ENCODE measurements at regions not wholly inside any gene's neighbourhood (a gene's known extent, or its start where the extent isn't known, plus 50 kb on each side); places are given as distances from the start of the nearest gene placed in this dataset.

- TF ChIP-seq, protein P1, sequence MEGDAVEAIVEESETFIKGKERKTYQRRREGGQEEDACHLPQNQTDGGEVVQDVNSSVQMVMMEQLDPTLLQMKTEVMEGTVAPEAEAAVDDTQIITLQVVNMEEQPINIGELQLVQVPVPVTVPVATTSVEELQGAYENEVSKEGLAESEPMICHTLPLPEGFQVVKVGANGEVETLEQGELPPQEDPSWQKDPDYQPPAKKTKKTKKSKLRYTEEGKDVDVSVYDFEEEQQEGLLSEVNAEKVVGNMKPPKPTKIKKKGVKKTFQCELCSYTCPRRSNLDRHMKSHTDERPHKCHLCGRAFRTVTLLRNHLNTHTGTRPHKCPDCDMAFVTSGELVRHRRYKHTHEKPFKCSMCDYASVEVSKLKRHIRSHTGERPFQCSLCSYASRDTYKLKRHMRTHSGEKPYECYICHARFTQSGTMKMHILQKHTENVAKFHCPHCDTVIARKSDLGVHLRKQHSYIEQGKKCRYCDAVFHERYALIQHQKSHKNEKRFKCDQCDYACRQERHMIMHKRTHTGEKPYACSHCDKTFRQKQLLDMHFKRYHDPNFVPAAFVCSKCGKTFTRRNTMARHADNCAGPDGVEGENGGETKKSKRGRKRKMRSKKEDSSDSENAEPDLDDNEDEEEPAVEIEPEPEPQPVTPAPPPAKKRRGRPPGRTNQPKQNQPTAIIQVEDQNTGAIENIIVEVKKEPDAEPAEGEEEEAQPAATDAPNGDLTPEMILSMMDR (IDR thresholded peaks at IDR 0.05; ENCODE audit: insufficient read depth, low read length, poor library complexity, severe bottlenecking): no peak
- TF ChIP-seq EZH2phosphoT487 (conservative IDR thresholded peaks at IDR 0.05; ENCODE audit: low read length): no peak
These were observed 256.3 kb upstream of the RGS6 start for GRCh38 chr14:71675900-71676287.

Data from SU-DHL-6 (cell line).